Stomach (tissue), 4 donors: ENCODE measurements at regions not wholly inside any gene's neighbourhood (a gene's known extent, or its start where the extent isn't known, plus 50 kb on each side); places are given as distances from the start of the nearest gene placed in this dataset.

Source experiments
- CTCF ChIP-seq, 7 experiments: fragments of 450-650 bp in 4 of 7; fragments of 200-600 bp in 3 of 7; sonication (generic) in 3 of 7; IDR thresholded peaks; one replicate each; pipeline ENCODE4 v1.5.1; 2016 to 2019; ENCODE audit warnings: antibody characterized with exemption in 7 of 7, control low read depth in 2 of 7, mild to moderate bottlenecking in 1 of 7
- EP300 ChIP-seq: sonication (generic); formaldehyde crosslinking; IDR thresholded peaks from one replicate; pipeline ENCODE4 v1.6.1; 2017; ENCODE audit warnings: antibody characterized with exemption
- POLR2A ChIP-seq, 4 donors: fragments of 450-650 bp; IDR thresholded peaks; one replicate each; pipeline ENCODE4 v1.6.1; 2016; ENCODE audit warnings: antibody characterized with exemption in 4 of 4, control low read depth in 2 of 4, mild to moderate bottlenecking in 1 of 4, moderate library complexity in 1 of 4
- POLR2AphosphoS5 ChIP-seq, 3 donors: sonication (generic); formaldehyde crosslinking; IDR thresholded peaks; one replicate each; pipeline ENCODE4 v1.6.1; 2016; ENCODE audit warnings: antibody characterized with exemption in 3 of 3

DNA sequence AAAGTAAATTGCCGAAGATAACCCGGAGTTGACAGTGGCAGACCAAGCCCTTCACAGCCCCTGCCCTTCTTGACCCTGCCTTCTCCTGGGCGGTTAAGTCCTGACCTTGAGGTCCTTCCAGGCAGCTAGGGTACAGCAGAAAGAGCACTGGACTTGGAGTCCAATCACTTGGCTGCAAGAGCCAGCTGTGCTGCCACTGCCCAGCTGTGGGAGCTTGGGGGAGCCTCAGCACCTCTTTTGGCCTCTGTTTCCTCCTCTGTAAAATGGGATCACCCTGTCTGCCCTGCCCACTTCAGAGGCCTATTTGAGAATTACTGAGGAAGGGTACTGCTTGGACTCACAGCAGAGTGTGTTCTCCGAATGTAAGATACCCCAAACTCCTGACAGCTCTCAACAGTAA, 66.2 kb upstream of the SMAD6 start:
- no peak for TF ChIP-seq CTCF (IDR thresholded peaks at IDR 0.05)
- no peak for TF ChIP-seq EP300
- TF ChIP-seq POLR2AphosphoS5 (IDR thresholded peaks at IDR 0.05) = no peak
- no peak for TF ChIP-seq POLR2A (IDR thresholded peaks at IDR 0.05)
